Calu3 (cell line): ENCODE measurements at regions not wholly inside any gene's neighbourhood (a gene's known extent, or its start where the extent isn't known, plus 50 kb on each side); places are given as distances from the start of the nearest gene placed in this dataset.

Experiments used
- BruUV-seq: library from RNA; stranded (reverse); fragments of 400-500 nt; replicated peaks from 2 replicates; lab custom pipeline; 2021; lab: Mats Ljungman, UMichigan
- CTCF ChIA-PET: fragments of 300-600 bp; sonication (Branson Sonifier 250); formaldehyde crosslinking; loops from one replicate; lab custom pipeline; 2022; ENCODE audit warnings: antibody characterized with exemption; lab: Charles Lee
- DNase-seq: peaks from one replicate; pipeline ENCODE4 v3.0.0; 2022
- H3K27ac Mint-ChIP-seq: one replicate; pipeline ENCODE4 v1.8.0; 2022; ENCODE audit warnings: mixed read lengths; ENCODE audit not compliant: unreplicated experiment
- H3K27me3 Mint-ChIP-seq: one replicate; pipeline ENCODE4 v1.8.0; 2022; ENCODE audit warnings: mixed read lengths; ENCODE audit not compliant: unreplicated experiment
- H3K36me3 Mint-ChIP-seq: one replicate; pipeline ENCODE4 v1.8.0; 2022; ENCODE audit warnings: mild to moderate bottlenecking, moderate library complexity, mixed read lengths; ENCODE audit not compliant: insufficient read depth, unreplicated experiment
- H3K4me1 Mint-ChIP-seq: one replicate; pipeline ENCODE4 v1.8.0; 2022; ENCODE audit warnings: mild to moderate bottlenecking, low read depth, mixed read lengths; ENCODE audit not compliant: unreplicated experiment
- H3K4me3 Mint-ChIP-seq: one replicate; pipeline ENCODE4 v1.8.0; 2022; ENCODE audit warnings: mild to moderate bottlenecking, low read depth, moderate library complexity, mixed read lengths; ENCODE audit not compliant: unreplicated experiment
- H3K9me3 Mint-ChIP-seq: one replicate; pipeline ENCODE4 v1.8.0; 2022; ENCODE audit warnings: low read depth, mixed read lengths; ENCODE audit not compliant: unreplicated experiment
- CTCF ChIP-seq: fragments of 200-600 bp; IDR thresholded peaks from one replicate; pipeline ENCODE4 v1.8.0; 2022; ENCODE audit warnings: antibody characterized with exemption; ENCODE audit not compliant: unreplicated experiment
- intact Hi-C: fragments of 100-400 bp; cut with micrococcal nuclease; formaldehyde crosslinking; loops from one replicate; pipeline ENCODE4 v1.10.0; 2022; ENCODE audit not compliant: unreplicated experiment

- H3K27me3 Mint-ChIP-seq: no peaks in the 10 kb centered on the region
- BruUV-seq: no TSS peak
- no peaks in the 10 kb centered on the region for H3K9me3 Mint-ChIP-seq
- H3K36me3 Mint-ChIP-seq: no peaks in the 10 kb centered on the region
- H3K27ac Mint-ChIP-seq: no peak overlapping the region
- CTCF ChIA-PET: interaction anchor here (0.6 kb wide), 1 partner anchor 9 kb away, joined by 4 read pairs; no protein-coding TSS in a partner anchor
- no peaks in the 10 kb centered on the region for H3K4me1 Mint-ChIP-seq
- no peak overlapping the region for H3K4me3 Mint-ChIP-seq
- intact Hi-C loops: no loop called here
- no peak for TF ChIP-seq CTCF
- DNase-seq: no peak
Observed at GRCh38 chr14:98140862-98141530, 1131.0 kb downstream of the BCL11B start.

GRCh38 chr14:98143566-98143965 is 1128.4 kb downstream of the BCL11B start:
- BruUV-seq: no TSS peak
- H3K27me3 Mint-ChIP-seq: no peaks in the 10 kb centered on the region
- intact Hi-C loops: no loop called here
- TF ChIP-seq CTCF: no peak
- no peaks in the 10 kb centered on the region for H3K4me1 Mint-ChIP-seq
- H3K36me3 Mint-ChIP-seq: no peaks in the 10 kb centered on the region
- H3K27ac Mint-ChIP-seq: no peak overlapping the region
- H3K9me3 Mint-ChIP-seq: no peaks in the 10 kb centered on the region
- no peak overlapping the region for H3K4me3 Mint-ChIP-seq
- no peak for DNase-seq
- CTCF ChIA-PET: no interaction called here

- CTCF ChIA-PET: interaction anchor here (0.7 kb wide), 1 partner anchor 318 kb away, joined by 4 read pairs; no protein-coding TSS in a partner anchor
- H3K27me3 Mint-ChIP-seq: no peaks in the 10 kb centered on the region
Observed at GRCh38 chr14:98144964-98145363, 1127.0 kb downstream of the BCL11B start.

GRCh38 chr14:98146416-98146815 is 1125.6 kb downstream of the BCL11B start:
- intact Hi-C loops: no loop called here
- CTCF ChIA-PET: no interaction called here
- no peak for DNase-seq
- Mint-ChIP-seq H3K36me3 (no peaks in the 10 kb centered on the region), H3K4me1 (no peaks in the 10 kb centered on the region), H3K9me3 (peaks cover 6% of the 10 kb centered on the region), H3K27me3 (no peaks in the 10 kb centered on the region), H3K4me3 (no peak overlapping the region), H3K27ac (no peak overlapping the region)
- no peak for TF ChIP-seq CTCF
- no TSS peak for BruUV-seq

More at GRCh38 chr14:98144964-98145363, 1127.0 kb downstream of the BCL11B start:
- intact Hi-C loops: no loop called here
- no peak for DNase-seq
- H3K36me3 Mint-ChIP-seq: no peaks in the 10 kb centered on the region
- no TSS peak for BruUV-seq
- H3K27ac Mint-ChIP-seq: no peak overlapping the region
- H3K4me1 Mint-ChIP-seq: no peaks in the 10 kb centered on the region
- no peaks in the 10 kb centered on the region for H3K9me3 Mint-ChIP-seq
- TF ChIP-seq CTCF: no peak
- H3K4me3 Mint-ChIP-seq: no peak overlapping the region
